ENCODE measurements at regions not wholly inside any gene's neighbourhood (a gene's known extent, or its start where the extent isn't known, plus 50 kb on each side); places are given as distances from the start of the nearest gene placed in this dataset.

DNA sequence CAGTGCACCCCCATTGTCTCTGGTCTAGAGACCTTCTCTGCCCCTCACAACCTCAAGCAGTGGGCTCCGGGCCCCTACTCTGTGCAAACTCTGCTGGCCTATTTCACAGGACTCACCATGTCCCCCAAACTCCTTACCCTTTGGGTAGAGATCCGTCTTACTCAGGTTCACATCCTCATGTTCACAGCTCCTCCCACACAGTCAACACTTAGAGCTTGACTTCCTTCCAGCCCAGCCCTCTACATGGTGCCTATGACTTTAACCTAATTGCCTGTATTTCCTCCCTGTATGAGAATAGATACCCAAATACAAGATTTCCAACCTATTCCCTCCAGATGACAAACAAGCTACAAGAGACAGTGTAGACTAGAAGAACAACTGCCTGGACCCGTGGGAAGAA is 528.6 kb upstream of the JARID2 start:
- TF ChIP-seq, protein P1, sequence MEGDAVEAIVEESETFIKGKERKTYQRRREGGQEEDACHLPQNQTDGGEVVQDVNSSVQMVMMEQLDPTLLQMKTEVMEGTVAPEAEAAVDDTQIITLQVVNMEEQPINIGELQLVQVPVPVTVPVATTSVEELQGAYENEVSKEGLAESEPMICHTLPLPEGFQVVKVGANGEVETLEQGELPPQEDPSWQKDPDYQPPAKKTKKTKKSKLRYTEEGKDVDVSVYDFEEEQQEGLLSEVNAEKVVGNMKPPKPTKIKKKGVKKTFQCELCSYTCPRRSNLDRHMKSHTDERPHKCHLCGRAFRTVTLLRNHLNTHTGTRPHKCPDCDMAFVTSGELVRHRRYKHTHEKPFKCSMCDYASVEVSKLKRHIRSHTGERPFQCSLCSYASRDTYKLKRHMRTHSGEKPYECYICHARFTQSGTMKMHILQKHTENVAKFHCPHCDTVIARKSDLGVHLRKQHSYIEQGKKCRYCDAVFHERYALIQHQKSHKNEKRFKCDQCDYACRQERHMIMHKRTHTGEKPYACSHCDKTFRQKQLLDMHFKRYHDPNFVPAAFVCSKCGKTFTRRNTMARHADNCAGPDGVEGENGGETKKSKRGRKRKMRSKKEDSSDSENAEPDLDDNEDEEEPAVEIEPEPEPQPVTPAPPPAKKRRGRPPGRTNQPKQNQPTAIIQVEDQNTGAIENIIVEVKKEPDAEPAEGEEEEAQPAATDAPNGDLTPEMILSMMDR (IDR thresholded peaks at IDR 0.05): no peak
- TF ChIP-seq, protein P2, sequence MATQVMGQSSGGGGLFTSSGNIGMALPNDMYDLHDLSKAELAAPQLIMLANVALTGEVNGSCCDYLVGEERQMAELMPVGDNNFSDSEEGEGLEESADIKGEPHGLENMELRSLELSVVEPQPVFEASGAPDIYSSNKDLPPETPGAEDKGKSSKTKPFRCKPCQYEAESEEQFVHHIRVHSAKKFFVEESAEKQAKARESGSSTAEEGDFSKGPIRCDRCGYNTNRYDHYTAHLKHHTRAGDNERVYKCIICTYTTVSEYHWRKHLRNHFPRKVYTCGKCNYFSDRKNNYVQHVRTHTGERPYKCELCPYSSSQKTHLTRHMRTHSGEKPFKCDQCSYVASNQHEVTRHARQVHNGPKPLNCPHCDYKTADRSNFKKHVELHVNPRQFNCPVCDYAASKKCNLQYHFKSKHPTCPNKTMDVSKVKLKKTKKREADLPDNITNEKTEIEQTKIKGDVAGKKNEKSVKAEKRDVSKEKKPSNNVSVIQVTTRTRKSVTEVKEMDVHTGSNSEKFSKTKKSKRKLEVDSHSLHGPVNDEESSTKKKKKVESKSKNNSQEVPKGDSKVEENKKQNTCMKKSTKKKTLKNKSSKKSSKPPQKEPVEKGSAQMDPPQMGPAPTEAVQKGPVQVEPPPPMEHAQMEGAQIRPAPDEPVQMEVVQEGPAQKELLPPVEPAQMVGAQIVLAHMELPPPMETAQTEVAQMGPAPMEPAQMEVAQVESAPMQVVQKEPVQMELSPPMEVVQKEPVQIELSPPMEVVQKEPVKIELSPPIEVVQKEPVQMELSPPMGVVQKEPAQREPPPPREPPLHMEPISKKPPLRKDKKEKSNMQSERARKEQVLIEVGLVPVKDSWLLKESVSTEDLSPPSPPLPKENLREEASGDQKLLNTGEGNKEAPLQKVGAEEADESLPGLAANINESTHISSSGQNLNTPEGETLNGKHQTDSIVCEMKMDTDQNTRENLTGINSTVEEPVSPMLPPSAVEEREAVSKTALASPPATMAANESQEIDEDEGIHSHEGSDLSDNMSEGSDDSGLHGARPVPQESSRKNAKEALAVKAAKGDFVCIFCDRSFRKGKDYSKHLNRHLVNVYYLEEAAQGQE (IDR thresholded peaks at IDR 0.05; ENCODE audit: insufficient read depth in 1 of 2, low read depth in 2 of 2, low read length in 1 of 2): no peak
- TF ChIP-seq POLR2AphosphoS5 (IDR thresholded peaks at IDR 0.05; ENCODE audit: low read depth, low read length): no peak
